HEK293T (cell line): ENCODE measurements at regions not wholly inside any gene's neighbourhood (a gene's known extent, or its start where the extent isn't known, plus 50 kb on each side); places are given as distances from the start of the nearest gene placed in this dataset.

Experiments
- ARNT ChIP-seq: fragments of 450-650 bp; IDR thresholded peaks from 2 replicates; pipeline ENCODE4 v1.6.1; 2017; ENCODE audit warnings: mild to moderate bottlenecking
- BHLHE40 ChIP-seq: fragments of 450-650 bp; IDR thresholded peaks from 2 replicates; pipeline ENCODE4 v1.6.1; 2016; ENCODE audit warnings: mild to moderate bottlenecking, moderate library complexity, borderline replicate concordance
- ELF4 ChIP-seq: fragments of 450-650 bp; IDR thresholded peaks from 2 replicates; pipeline ENCODE4 v1.6.1; 2017; ENCODE audit warnings: antibody characterized with exemption
- FOXA1 ChIP-seq: fragments of 450-650 bp; IDR thresholded peaks from 2 replicates; pipeline ENCODE4 v1.6.1; 2016; ENCODE audit warnings: mild to moderate bottlenecking
- FOXK2 ChIP-seq: fragments of 450-650 bp; IDR thresholded peaks from 2 replicates; pipeline ENCODE4 v1.6.1; 2016; ENCODE audit warnings: mild to moderate bottlenecking
- FOXM1 ChIP-seq: fragments of 450-650 bp; IDR thresholded peaks from 2 replicates; pipeline ENCODE4 v1.6.1; 2017; ENCODE audit warnings: mild to moderate bottlenecking, borderline replicate concordance
- HDGF ChIP-seq: fragments of 450-650 bp; IDR thresholded peaks from 2 replicates; pipeline ENCODE4 v1.6.1; 2017; ENCODE audit warnings: antibody characterized with exemption, borderline replicate concordance
- LEF1 ChIP-seq: fragments of 450-650 bp; IDR thresholded peaks from 2 replicates; pipeline ENCODE4 v1.6.1; 2017; ENCODE audit warnings: mild to moderate bottlenecking, borderline replicate concordance
- NFRKB ChIP-seq: fragments of 450-650 bp; IDR thresholded peaks from 2 replicates; pipeline ENCODE4 v1.6.1; 2016; ENCODE audit warnings: mild to moderate bottlenecking, moderate library complexity
- SP1 ChIP-seq: fragments of 450-650 bp; IDR thresholded peaks from 2 replicates; pipeline ENCODE4 v1.6.1; 2017
- SUZ12 ChIP-seq: fragments of 450-650 bp; IDR thresholded peaks from 2 replicates; pipeline ENCODE4 v1.6.1; 2016; ENCODE audit warnings: mild to moderate bottlenecking
- TARDBP ChIP-seq: fragments of 450-650 bp; IDR thresholded peaks from 2 replicates; pipeline ENCODE4 v1.6.1; 2016
- ZNF384 ChIP-seq: fragments of 450-650 bp; IDR thresholded peaks from 2 replicates; pipeline ENCODE4 v1.6.1; 2016
- TF ChIP-seq, protein P1 (sequence below): fragments of 450-650 bp; IDR thresholded peaks from 2 replicates; pipeline ENCODE4 v1.6.1; 2016

- TF ChIP-seq FOXK2 (no peak), ARNT (no peak), BHLHE40 (no peak), TARDBP (no peak), SUZ12 (no peak), ELF4 (no peak), ZNF384 (no peak), NFRKB (no peak), FOXA1 (no peak), HDGF (no peak), SP1 (no peak), LEF1 (no peak), FOXM1 (no peak)
- TF ChIP-seq, protein P1, sequence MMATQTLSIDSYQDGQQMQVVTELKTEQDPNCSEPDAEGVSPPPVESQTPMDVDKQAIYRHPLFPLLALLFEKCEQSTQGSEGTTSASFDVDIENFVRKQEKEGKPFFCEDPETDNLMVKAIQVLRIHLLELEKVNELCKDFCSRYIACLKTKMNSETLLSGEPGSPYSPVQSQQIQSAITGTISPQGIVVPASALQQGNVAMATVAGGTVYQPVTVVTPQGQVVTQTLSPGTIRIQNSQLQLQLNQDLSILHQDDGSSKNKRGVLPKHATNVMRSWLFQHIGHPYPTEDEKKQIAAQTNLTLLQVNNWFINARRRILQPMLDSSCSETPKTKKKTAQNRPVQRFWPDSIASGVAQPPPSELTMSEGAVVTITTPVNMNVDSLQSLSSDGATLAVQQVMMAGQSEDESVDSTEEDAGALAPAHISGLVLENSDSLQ = no peak
These were observed 351.3 kb upstream of the GRM7 start for GRCh38 chr3:6509576-6509975.
